ENCODE measurements at regions not wholly inside any gene's neighbourhood (a gene's known extent, or its start where the extent isn't known, plus 50 kb on each side); places are given as distances from the start of the nearest gene placed in this dataset.

- DNase-seq, result no peak
Observed at GRCh38 chr17:36730857-36731490, 129.6 kb downstream of the MRM1 start.

- no peak for DNase-seq
Observed at GRCh38 chr17:36731811-36732210, 130.4 kb downstream of the MRM1 start.

GRCh38 chr17:36732351-36732750 is 131.0 kb downstream of the MRM1 start:
- no peak for DNase-seq

- DNase-seq, result no peak
Observed at GRCh38 chr17:36736201-36737156, 135.1 kb downstream of the MRM1 start.

GRCh38 chr17:36739208-36739607 is 137.8 kb downstream of the MRM1 start:
- DNase-seq, result no peak

- DNase-seq, result no peak
Observed at GRCh38 chr17:36740157-36740556, 138.8 kb downstream of the MRM1 start.

GRCh38 chr17:36741019-36741902 is 139.9 kb downstream of the MRM1 start:
- DNase-seq, result no peak

- DNase-seq, result no peak
Observed at GRCh38 chr17:36742267-36743000, 141.1 kb downstream of the MRM1 start.

- DNase-seq, result no peak
Observed at GRCh38 chr17:36743130-36743529, 141.7 kb downstream of the MRM1 start.

- no peak for DNase-seq
Observed at GRCh38 chr17:36746381-36747053, 145.1 kb downstream of the MRM1 start.

GRCh38 chr17:36747861-36748260 is 146.5 kb downstream of the MRM1 start:
- no peak for DNase-seq

- no peak for DNase-seq
Observed at GRCh38 chr17:36748272-36748671, 146.9 kb downstream of the MRM1 start.

GRCh38 chr17:36749493-36749892 is 148.1 kb downstream of the MRM1 start:
- no peak for DNase-seq

- no peak for DNase-seq
Observed at GRCh38 chr17:36750316-36750885, 149.0 kb downstream of the MRM1 start.

- DNase-seq, result no peak
Observed at GRCh38 chr17:36752096-36752888, 150.9 kb downstream of the MRM1 start.

- DNase-seq, result peak; percentile 37
Observed at GRCh38 chr17:36755586-36755985, 154.2 kb downstream of the MRM1 start.

GRCh38 chr17:36756695-36757094 is 155.3 kb downstream of the MRM1 start:
- DNase-seq, result no peak

GRCh38 chr17:36760425-36760824 is 159.0 kb downstream of the MRM1 start:
- no peak for DNase-seq

- no peak for DNase-seq
Observed at GRCh38 chr17:36761203-36761950, 160.0 kb downstream of the MRM1 start.

Data from activated T-cell treated with anti-CD3 and anti-CD28 coated beads, Interleukin-2, amount 50 U/mL, for 1 hour (primary cell).